Left ventricle myocardium inferior (tissue), 1 donor: ENCODE measurements at regions not wholly inside any gene's neighbourhood (a gene's known extent, or its start where the extent isn't known, plus 50 kb on each side); places are given as distances from the start of the nearest gene placed in this dataset.

ENCODE experiments used
- DNase-seq: peaks from one replicate; pipeline ENCODE4 v3.0.0-alpha.2; 2020
- H3K27ac ChIP-seq: fragments of 200-600 bp; replicated peaks from 2 replicates; pipeline ENCODE4 v1.8.0; 2021
- H3K27me3 ChIP-seq: fragments of 200-600 bp; 2 replicates; pipeline ENCODE4 v1.8.0; 2021; ENCODE audit warnings: low read depth
- H3K36me3 ChIP-seq: fragments of 200-600 bp; 2 replicates; pipeline ENCODE4 v1.8.0; 2021
- H3K4me1 ChIP-seq: fragments of 200-600 bp; 2 replicates; pipeline ENCODE4 v1.8.0; 2021
- H3K4me3 ChIP-seq: fragments of 200-600 bp; 2 replicates; pipeline ENCODE4 v1.8.0; 2021; ENCODE audit warnings: mild to moderate bottlenecking, moderate library complexity
- H3K9me3 ChIP-seq: fragments of 200-600 bp; replicated peaks from 2 replicates; pipeline ENCODE4 v1.8.0; 2021
- intact Hi-C: fragments of 100-400 bp; cut with micrococcal nuclease; formaldehyde crosslinking; loops from one replicate; pipeline ENCODE4 v1.11.0; 2022
- TF ChIP-seq, protein P1 (sequence below): fragments of 200-600 bp; IDR thresholded peaks from 2 replicates; pipeline ENCODE4 v1.8.0; 2021; ENCODE audit warnings: antibody characterized with exemption, mild to moderate bottlenecking, borderline replicate concordance
- donor health status: DM: no; HTN: yes; CAD: no; lungs with severe emphysema.

DNA sequence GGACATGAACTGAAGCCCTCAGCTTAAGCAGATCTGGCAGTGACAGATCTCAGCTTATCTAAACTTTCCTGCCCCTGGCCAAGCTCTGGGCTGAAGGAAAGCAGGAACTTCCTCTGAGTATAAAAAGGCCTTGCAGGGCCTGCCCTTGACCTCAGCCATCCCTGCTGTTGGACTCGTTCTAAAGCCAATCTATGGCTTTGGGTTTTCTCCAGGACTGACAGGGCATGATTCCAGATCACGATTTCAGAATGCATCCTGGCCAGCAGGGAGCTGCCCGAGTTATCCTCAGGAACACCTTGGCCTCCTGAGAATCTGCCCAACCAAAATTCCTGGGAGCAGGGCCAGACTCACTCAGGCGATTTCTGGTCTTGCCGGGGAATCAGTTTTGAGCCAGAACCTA lies 502.7 kb downstream of the TLE4 start:
- TF ChIP-seq, protein P1, sequence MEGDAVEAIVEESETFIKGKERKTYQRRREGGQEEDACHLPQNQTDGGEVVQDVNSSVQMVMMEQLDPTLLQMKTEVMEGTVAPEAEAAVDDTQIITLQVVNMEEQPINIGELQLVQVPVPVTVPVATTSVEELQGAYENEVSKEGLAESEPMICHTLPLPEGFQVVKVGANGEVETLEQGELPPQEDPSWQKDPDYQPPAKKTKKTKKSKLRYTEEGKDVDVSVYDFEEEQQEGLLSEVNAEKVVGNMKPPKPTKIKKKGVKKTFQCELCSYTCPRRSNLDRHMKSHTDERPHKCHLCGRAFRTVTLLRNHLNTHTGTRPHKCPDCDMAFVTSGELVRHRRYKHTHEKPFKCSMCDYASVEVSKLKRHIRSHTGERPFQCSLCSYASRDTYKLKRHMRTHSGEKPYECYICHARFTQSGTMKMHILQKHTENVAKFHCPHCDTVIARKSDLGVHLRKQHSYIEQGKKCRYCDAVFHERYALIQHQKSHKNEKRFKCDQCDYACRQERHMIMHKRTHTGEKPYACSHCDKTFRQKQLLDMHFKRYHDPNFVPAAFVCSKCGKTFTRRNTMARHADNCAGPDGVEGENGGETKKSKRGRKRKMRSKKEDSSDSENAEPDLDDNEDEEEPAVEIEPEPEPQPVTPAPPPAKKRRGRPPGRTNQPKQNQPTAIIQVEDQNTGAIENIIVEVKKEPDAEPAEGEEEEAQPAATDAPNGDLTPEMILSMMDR, result no peak
- Histone ChIP-seq H3K36me3 (no peaks in the 10 kb centered on the region), H3K4me3 (no peak overlapping the region), H3K4me1 (peaks cover 5% of the 10 kb centered on the region), H3K27ac (no peak overlapping the region), H3K27me3 (no peaks in the 10 kb centered on the region), H3K9me3 (peaks cover 4% of the 10 kb centered on the region)
- no peak for DNase-seq
- intact Hi-C loops, result no loop called here

DNA sequence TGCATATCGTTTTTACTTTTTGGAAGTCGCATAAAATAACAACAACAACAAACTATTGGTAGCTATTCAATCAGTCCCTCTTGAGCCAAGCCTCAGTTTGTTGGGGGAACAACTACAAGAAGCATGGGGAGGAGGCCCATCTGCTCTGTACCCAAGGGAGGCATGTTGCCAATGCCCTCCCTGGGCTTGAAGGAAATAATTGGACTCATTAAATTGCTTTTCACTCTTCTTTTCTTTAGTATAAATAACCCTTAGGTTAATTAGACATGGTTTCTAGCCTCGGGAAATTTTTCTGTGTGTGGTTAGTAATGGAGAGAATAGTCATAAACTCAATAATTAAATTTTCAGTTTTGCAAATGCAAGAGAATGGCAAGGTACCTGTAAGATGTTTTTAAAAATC lies 500.7 kb downstream of the TLE4 start:
- Histone ChIP-seq H3K27ac (no peak overlapping the region), H3K4me1 (peaks cover 5% of the 10 kb centered on the region), H3K36me3 (no peaks in the 10 kb centered on the region), H3K9me3 (no peaks in the 10 kb centered on the region), H3K4me3 (no peak overlapping the region), H3K27me3 (peaks cover 8% of the 10 kb centered on the region)
- TF ChIP-seq, protein P1, result no peak
- intact Hi-C loops, result no loop called here
- no peak for DNase-seq

DNA sequence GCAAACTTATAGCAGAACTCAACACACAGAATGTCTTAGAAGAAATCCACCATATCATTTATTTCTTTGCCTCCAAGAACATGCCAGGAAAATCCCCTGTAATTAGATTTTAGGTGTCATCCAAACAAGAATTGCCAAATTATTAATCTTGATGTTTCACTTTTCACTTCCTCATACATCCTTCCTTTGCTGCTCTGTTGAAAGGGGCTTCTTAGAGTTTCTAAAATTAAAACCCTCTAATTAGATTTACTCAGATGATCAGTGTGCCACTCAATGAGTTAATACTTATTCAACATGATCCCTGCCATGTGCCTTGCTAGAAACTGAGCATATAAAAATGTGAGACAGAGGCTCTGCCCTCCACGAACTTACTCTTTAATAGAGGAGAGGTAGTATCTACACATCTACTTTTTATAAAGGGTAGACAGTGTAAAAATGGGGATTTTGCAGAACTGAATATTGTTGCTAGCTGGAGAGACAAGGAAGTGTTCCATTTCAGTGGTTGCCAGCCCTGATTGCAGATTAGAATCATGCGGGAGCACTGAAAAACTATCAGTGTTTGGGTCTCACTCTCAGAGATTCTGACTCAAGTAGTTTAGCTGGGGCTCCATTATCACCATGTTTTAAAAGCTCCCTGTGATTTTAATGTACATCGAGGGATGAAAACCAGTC lies 498.4 kb downstream of the TLE4 start:
- DNase-seq, result no peak
- TF ChIP-seq, protein P1, result no peak
- Histone ChIP-seq H3K36me3 (no peaks in the 10 kb centered on the region), H3K4me3 (no peak overlapping the region), H3K27me3 (peaks cover 23% of the 10 kb centered on the region), H3K9me3 (no peaks in the 10 kb centered on the region), H3K27ac (no peak overlapping the region), H3K4me1 (peaks cover 5% of the 10 kb centered on the region)
- intact Hi-C loops, result no loop called here

DNA sequence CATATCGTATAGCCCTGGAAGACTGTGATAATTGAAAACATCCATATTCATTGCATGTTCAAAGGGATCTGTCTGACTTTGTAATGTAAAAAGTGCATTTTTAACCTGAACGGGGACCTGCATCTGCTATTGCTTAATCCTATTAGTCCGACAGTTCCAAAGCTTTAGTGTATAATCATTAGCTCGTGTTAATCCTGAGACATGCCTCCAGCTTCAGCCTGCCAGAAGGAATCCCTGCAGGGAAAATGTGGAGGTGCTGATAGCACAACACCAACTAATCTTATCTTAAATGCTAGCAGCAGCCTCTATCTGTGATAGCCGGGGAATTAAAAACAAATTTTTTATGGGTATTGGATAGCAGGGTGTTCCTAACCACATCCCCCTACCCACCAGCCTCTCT lies 495.2 kb downstream of the TLE4 start:
- H3K27ac ChIP-seq, result no peak overlapping the region
- intact Hi-C loops, result no loop called here
- no peaks in the 10 kb centered on the region for H3K9me3 ChIP-seq
- DNase-seq, result no peak
- no peaks in the 10 kb centered on the region for H3K4me1 ChIP-seq
- peaks cover 23% of the 10 kb centered on the region for H3K27me3 ChIP-seq
- H3K4me3 ChIP-seq, result no peak overlapping the region
- H3K36me3 ChIP-seq, result no peaks in the 10 kb centered on the region
- TF ChIP-seq, protein P1, result no peak

DNA sequence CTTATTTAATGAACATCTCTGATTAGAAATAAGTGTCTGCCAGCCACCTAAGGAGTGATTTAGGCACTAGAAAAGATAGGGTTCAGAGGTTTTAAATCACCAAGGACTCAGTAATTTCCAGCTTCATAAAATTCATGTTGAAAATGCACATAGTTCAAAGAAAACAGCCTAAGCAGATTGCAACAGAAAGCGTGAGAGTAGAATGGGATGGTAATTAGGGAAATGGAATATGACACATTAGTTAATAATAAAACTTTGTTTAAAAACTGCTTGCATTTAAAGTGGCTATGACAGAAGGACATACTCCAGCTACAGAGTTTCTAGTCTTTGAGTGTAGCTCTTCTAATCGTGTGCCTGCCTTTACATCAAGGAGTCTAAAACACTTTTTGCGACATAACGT lies 490.8 kb downstream of the TLE4 start:
- H3K27ac ChIP-seq, result no peak overlapping the region
- H3K27me3 ChIP-seq, result peaks cover 16% of the 10 kb centered on the region
- intact Hi-C loops, result no loop called here
- no peaks in the 10 kb centered on the region for H3K4me1 ChIP-seq
- no peak for DNase-seq
- H3K36me3 ChIP-seq, result no peaks in the 10 kb centered on the region
- no peak overlapping the region for H3K4me3 ChIP-seq
- peaks cover 27% of the 10 kb centered on the region for H3K9me3 ChIP-seq
- TF ChIP-seq, protein P1, result no peak
